Gastrocnemius medialis (tissue), 4 donors: ENCODE measurements at regions not wholly inside any gene's neighbourhood (a gene's known extent, or its start where the extent isn't known, plus 50 kb on each side); places are given as distances from the start of the nearest gene placed in this dataset.

Source experiments
- ATAC-seq, 2 donors: fragments of 150-250 bp; one replicate each; pipeline ENCODE4 v1.9.1; 2016
- DNase-seq, 2 donors: peaks; one replicate each; pipeline ENCODE4 v3.0.0-alpha.2; 2019
- H3K27ac ChIP-seq, 4 donors: fragments of 200-600 bp; sonication (generic); 1 replicate in 1 of 4; 2 replicates in 3 of 4; pipeline ENCODE4 v1.5.1; 2016 to 2018; ENCODE audit warnings: mild to moderate bottlenecking in 2 of 4, moderate library complexity in 1 of 4
- H3K27me3 ChIP-seq, 3 donors: fragments of 200-600 bp; sonication (generic) in 2 of 3; 1 replicate in 1 of 3; 2 replicates in 2 of 3; pipeline versions ENCODE4 v1.5.1 to v1.6.0; 2016 to 2019; ENCODE audit warnings: mild to moderate bottlenecking in 1 of 3, moderate library complexity in 1 of 3
- H3K36me3 ChIP-seq, 2 donors: fragments of 200-600 bp; sonication (generic) in 1 of 2; one replicate each; pipeline ENCODE4 v1.5.1; 2017 to 2018
- H3K4me1 ChIP-seq, 2 donors: fragments of 200-600 bp; sonication (generic) in 1 of 2; one replicate each; pipeline ENCODE4 v1.5.1; 2016 to 2017; ENCODE audit warnings: mild to moderate bottlenecking in 2 of 2
- H3K4me3 ChIP-seq, 4 donors: fragments of 200-600 bp; sonication (generic) in 3 of 4; 1 replicate in 1 of 4; 2 replicates in 3 of 4; pipeline ENCODE4 v1.5.1; 2016 to 2019; ENCODE audit warnings: mild to moderate bottlenecking in 2 of 4
- H3K9me3 ChIP-seq, 3 donors: fragments of 200-600 bp; sonication (generic) in 2 of 3; 1 replicate in 1 of 3; 2 replicates in 2 of 3; pipeline ENCODE4 v1.5.1; 2016 to 2019
- POLR2A ChIP-seq, 2 donors: fragments of 450-650 bp; IDR thresholded peaks; one replicate each; pipeline ENCODE4 v1.6.1; 2017; ENCODE audit warnings: antibody characterized with exemption in 2 of 2, mild to moderate bottlenecking in 2 of 2, moderate library complexity in 2 of 2
- in situ Hi-C, 4 donors: fragments of 200-750 bp; cut with MboI; loops; one replicate each; pipeline versions ENCODE4 v1.15.0 to v1.8.0; 2017; ENCODE audit warnings: low sequenced_read_pairs in 4 of 4
- intact Hi-C: fragments of 100-400 bp; cut with DNase I; formaldehyde crosslinking; loops from one replicate; pipeline ENCODE4 v1.15.1; 2023; ENCODE audit warnings: low total_unique reads
- TF ChIP-seq, protein P1 (sequence below), 5 experiments: fragments of 450-650 bp in 3 of 5; fragments of 200-600 bp in 2 of 5; sonication (generic) in 2 of 5; IDR thresholded peaks in 4 of 5; conservative IDR thresholded peaks in 1 of 5; 1 replicate in 4 of 5; 2 replicates in 1 of 5; pipeline ENCODE4 v1.5.1; 2016 to 2019; ENCODE audit warnings: antibody characterized with exemption in 5 of 5, mild to moderate bottlenecking in 3 of 5, moderate library complexity in 3 of 5

DNA sequence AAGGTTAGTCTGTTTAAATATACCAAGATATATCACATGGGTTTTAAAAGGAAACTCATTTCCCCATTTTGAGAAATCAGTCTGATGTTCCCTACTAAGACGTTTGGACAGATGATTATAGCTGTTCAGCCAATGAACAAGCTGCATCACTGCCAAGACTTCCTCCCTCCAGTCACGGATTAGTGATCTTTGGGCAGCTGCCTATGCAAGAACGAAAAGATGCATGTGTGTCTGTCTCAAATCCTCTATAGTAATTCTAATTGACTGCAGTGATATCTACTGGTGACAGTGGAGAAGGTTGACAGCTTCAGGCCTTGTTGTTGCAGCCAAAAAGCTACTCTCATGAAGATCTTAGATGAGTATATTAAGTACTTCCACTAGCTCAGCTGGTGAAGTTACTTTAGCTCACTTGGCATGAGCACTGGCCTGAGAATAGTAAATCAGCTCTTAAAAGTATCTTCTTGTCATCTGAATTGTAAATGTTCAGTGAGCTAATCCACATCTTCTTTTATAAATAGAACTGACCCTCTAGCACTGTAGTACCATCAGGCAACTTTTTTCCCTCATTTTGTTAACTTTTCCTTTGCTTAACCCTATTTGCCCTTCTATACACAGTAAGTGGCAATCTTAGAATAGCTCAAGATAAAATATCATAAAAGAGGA lies 134.5 kb upstream of the PCDH10 start:
- in situ Hi-C loops = no loop called here

DNA sequence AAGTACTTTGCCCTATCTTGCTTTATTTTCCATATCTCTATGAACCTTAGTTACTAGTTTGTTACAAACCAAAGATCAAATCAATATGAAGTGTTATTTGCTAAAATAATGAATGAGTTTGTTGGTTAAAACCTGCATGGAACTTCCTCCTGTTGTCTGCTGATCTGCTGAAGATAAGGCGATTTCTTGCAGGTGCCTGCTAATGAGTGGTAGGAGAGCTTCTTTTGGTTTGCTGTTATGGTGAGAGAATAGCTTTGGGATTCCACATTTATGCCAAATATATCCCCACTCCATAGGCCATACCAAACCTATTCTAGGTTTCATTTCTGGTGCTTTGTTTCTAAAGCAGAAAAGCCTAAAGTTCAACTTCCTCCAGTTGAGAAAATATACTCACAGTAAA lies 103.8 kb upstream of the PCDH10 start:
- in situ Hi-C loops = no loop called here
- no peaks in the 10 kb centered on the region for H3K4me1 ChIP-seq
- intact Hi-C loops = no loop called here
- H3K9me3 ChIP-seq = no peaks in the 10 kb centered on the region
- DNase-seq = no peak
- TF ChIP-seq, protein P1, sequence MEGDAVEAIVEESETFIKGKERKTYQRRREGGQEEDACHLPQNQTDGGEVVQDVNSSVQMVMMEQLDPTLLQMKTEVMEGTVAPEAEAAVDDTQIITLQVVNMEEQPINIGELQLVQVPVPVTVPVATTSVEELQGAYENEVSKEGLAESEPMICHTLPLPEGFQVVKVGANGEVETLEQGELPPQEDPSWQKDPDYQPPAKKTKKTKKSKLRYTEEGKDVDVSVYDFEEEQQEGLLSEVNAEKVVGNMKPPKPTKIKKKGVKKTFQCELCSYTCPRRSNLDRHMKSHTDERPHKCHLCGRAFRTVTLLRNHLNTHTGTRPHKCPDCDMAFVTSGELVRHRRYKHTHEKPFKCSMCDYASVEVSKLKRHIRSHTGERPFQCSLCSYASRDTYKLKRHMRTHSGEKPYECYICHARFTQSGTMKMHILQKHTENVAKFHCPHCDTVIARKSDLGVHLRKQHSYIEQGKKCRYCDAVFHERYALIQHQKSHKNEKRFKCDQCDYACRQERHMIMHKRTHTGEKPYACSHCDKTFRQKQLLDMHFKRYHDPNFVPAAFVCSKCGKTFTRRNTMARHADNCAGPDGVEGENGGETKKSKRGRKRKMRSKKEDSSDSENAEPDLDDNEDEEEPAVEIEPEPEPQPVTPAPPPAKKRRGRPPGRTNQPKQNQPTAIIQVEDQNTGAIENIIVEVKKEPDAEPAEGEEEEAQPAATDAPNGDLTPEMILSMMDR (IDR thresholded peaks at IDR 0.05 in 4 of 5, conservative IDR thresholded peaks at IDR 0.05 in 1 of 5) = no peak
- TF ChIP-seq POLR2A (IDR thresholded peaks at IDR 0.05) = no peak
- no peak overlapping the region for H3K4me3 ChIP-seq
- no peaks in the 10 kb centered on the region for H3K27me3 ChIP-seq
- ATAC-seq = no peak
- H3K36me3 ChIP-seq = no peaks in the 10 kb centered on the region
- H3K27ac ChIP-seq = no peak overlapping the region

More for the DNA sequence above, 134.5 kb upstream of the PCDH10 start:
- H3K36me3 ChIP-seq = no peaks in the 10 kb centered on the region
- no peak overlapping the region for H3K4me3 ChIP-seq
- no peaks in the 10 kb centered on the region for H3K9me3 ChIP-seq
- H3K27me3 ChIP-seq = no peaks in the 10 kb centered on the region
- intact Hi-C loops = no loop called here
- no peak for DNase-seq
- TF ChIP-seq, protein P1 (IDR thresholded peaks at IDR 0.05 in 4 of 5, conservative IDR thresholded peaks at IDR 0.05 in 1 of 5) = no peak
- TF ChIP-seq POLR2A (IDR thresholded peaks at IDR 0.05) = no peak
- H3K27ac ChIP-seq = no peak overlapping the region
- no peaks in the 10 kb centered on the region for H3K4me1 ChIP-seq
- no peak for ATAC-seq

DNA sequence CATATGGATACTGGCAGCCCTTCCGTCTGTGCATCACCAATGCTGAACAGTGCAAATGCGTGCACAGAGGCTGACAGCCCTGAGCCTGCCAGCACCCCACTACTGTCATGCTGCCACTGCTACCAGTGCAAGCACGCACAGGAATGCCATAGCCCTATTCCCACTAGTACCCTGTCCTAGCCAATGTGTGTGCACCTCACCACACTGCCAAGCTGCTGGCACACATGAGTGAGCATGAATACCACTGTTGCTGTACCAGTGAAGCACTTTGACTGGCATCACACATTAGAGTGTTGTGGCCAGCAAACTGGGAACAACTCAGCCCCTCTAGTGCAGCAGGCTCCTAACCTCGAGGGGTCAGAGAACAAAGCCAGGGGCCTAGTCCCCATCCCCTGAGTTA lies 102.9 kb upstream of the PCDH10 start:
- Histone ChIP-seq H3K27ac (no peak overlapping the region), H3K4me1 (no peaks in the 10 kb centered on the region), H3K36me3 (no peaks in the 10 kb centered on the region), H3K9me3 (no peaks in the 10 kb centered on the region), H3K27me3 (no peaks in the 10 kb centered on the region), H3K4me3 (no peak overlapping the region)
- ATAC-seq (no peak), DNase-seq (no peak)
- intact Hi-C loops (no loop called here), in situ Hi-C loops (no loop called here)
- no peak for TF ChIP-seq POLR2A (IDR thresholded peaks at IDR 0.05)
- TF ChIP-seq, protein P1 (IDR thresholded peaks at IDR 0.05 in 4 of 5, conservative IDR thresholded peaks at IDR 0.05 in 1 of 5) = no peak

DNA sequence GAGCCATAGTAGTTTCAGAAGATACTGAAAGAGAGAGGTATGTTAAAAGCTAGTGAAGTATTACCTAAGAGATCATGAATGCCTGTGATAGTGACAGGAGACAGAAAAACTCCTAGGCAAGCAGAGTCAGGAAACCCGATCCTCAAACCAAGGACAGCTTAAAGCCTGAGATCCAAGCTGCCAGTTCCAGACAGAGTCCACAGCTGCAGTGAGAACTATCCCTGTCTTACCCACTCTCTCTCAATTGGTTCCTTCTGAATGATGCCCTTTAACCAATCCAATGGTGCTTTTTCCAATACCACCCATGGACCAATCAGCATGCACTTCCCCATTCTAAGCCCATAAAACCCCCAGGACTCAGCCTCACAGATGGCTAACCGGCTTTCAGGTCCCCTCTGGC lies 90.4 kb upstream of the PCDH10 start:
- Histone ChIP-seq H3K27me3 (no peaks in the 10 kb centered on the region), H3K9me3 (no peaks in the 10 kb centered on the region), H3K27ac (no peak overlapping the region), H3K4me1 (no peaks in the 10 kb centered on the region), H3K4me3 (no peak overlapping the region), H3K36me3 (no peaks in the 10 kb centered on the region)
- ATAC-seq (no peak), DNase-seq (no peak)
- intact Hi-C loops = no loop called here
- in situ Hi-C loops = no loop called here
- TF ChIP-seq POLR2A (IDR thresholded peaks at IDR 0.05) = no peak
- TF ChIP-seq, protein P1 (IDR thresholded peaks at IDR 0.05 in 4 of 5, conservative IDR thresholded peaks at IDR 0.05 in 1 of 5) = no peak

DNA sequence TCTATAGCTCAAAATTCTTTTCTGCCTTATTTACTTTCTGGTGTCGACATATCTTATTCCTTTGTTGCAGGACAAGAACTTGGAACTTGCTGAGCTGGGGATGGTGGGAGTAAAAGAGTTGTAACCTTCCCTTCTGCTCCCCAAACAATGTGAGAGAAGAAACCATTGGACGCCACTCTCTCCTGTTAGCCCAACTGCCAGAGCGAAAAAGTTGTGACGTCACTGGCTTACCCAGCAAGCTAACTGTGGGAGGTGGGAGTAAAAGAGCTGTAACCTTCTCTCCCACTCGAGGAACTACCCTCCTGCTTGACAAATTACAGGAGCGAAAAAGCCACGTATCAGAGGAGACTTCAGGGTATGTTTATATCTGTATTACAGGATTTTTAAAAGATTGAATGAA lies 90.0 kb upstream of the PCDH10 start:
- in situ Hi-C loops (no loop called here), intact Hi-C loops (no loop called here)
- no peak for ATAC-seq
- Histone ChIP-seq H3K4me3 (no peak overlapping the region), H3K27me3 (no peaks in the 10 kb centered on the region), H3K27ac (no peak overlapping the region), H3K36me3 (no peaks in the 10 kb centered on the region), H3K4me1 (no peaks in the 10 kb centered on the region), H3K9me3 (no peaks in the 10 kb centered on the region)
- TF ChIP-seq, protein P1 (IDR thresholded peaks at IDR 0.05 in 4 of 5, conservative IDR thresholded peaks at IDR 0.05 in 1 of 5) = no peak
- TF ChIP-seq POLR2A (IDR thresholded peaks at IDR 0.05) = no peak
- DNase-seq = no peak
